Caco-2 (cell line): ENCODE measurements at regions not wholly inside any gene's neighbourhood (a gene's known extent, or its start where the extent isn't known, plus 50 kb on each side); places are given as distances from the start of the nearest gene placed in this dataset.

ENCODE experiments used
- BruUV-seq: library from RNA; stranded (reverse); fragments of 400-500 nt; replicated peaks from 2 replicates; lab custom pipeline; 2021; lab: Mats Ljungman, UMichigan
- CTCF ChIA-PET: fragments of 300-600 bp; sonication (Branson Sonifier 250); formaldehyde crosslinking; loops from one replicate; lab custom pipeline; 2022; ENCODE audit warnings: antibody characterized with exemption; lab: Charles Lee
- POLR2A ChIA-PET: fragments of 300-600 bp; sonication (Branson Sonifier 250); formaldehyde crosslinking; loops from one replicate; lab custom pipeline; 2022; ENCODE audit warnings: antibody characterized with exemption; lab: Charles Lee
- DNase-seq, 2 experiments: peaks; one replicate each; pipeline versions ENCODE4 v3.0.0 to v3.0.0-alpha.2; 2020 to 2022
- H3K27me3 ChIP-seq: replicated peaks from 2 replicates; pipeline ENCODE4 v1.6.0; 2011; ENCODE audit warnings: low read length; ENCODE audit not compliant: control insufficient read depth, insufficient read depth
- H3K36me3 ChIP-seq: 2 replicates; pipeline ENCODE4 v1.5.1; 2011; ENCODE audit warnings: low read length; ENCODE audit not compliant: control insufficient read depth, insufficient read depth
- H3K4me1 ChIP-seq: fragments of 250-450 bp; sonication (Bioruptor Pico); 2 replicates; pipeline ENCODE4 v1.5.1; 2020; ENCODE audit warnings: mild to moderate bottlenecking
- H3K4me3 ChIP-seq: 2 replicates; pipeline ENCODE4 v1.5.1; 2011; ENCODE audit warnings: low read depth, mild to moderate bottlenecking, control low read depth, low read length
- H3K9me3 ChIP-seq: fragments of 250-450 bp; sonication (Bioruptor Pico); 2 replicates; pipeline ENCODE4 v1.5.1; 2020; ENCODE audit warnings: mild to moderate bottlenecking, moderate library complexity
- H3K27ac Mint-ChIP-seq: one replicate; pipeline ENCODE4 v1.8.0; 2022; ENCODE audit warnings: mixed read lengths; ENCODE audit not compliant: unreplicated experiment
- H3K27me3 Mint-ChIP-seq: one replicate; pipeline ENCODE4 v1.8.0; 2022; ENCODE audit warnings: mixed read lengths; ENCODE audit not compliant: insufficient read depth, unreplicated experiment
- H3K36me3 Mint-ChIP-seq: one replicate; pipeline ENCODE4 v1.8.0; 2022; ENCODE audit warnings: mild to moderate bottlenecking, mixed read lengths; ENCODE audit not compliant: insufficient read depth, unreplicated experiment
- H3K4me1 Mint-ChIP-seq: one replicate; pipeline ENCODE4 v1.8.0; 2022; ENCODE audit warnings: low read depth, mixed read lengths; ENCODE audit not compliant: unreplicated experiment
- H3K4me3 Mint-ChIP-seq: one replicate; pipeline ENCODE4 v1.8.0; 2022; ENCODE audit warnings: mild to moderate bottlenecking, moderate library complexity, mixed read lengths; ENCODE audit not compliant: unreplicated experiment
- H3K9me3 Mint-ChIP-seq: one replicate; pipeline ENCODE4 v1.8.0; 2022; ENCODE audit warnings: mixed read lengths; ENCODE audit not compliant: unreplicated experiment
- CTCF ChIP-seq, 2 experiments: fragments of 200-600 bp in 1 of 2; IDR thresholded peaks; 1 replicate in 1 of 2; 2 replicates in 1 of 2; pipeline versions ENCODE4 v1.5.1 to v1.8.0; 2011 to 2022; ENCODE audit warnings: antibody characterized with exemption in 1 of 2, control low read depth in 1 of 2, inconsistent platforms in 1 of 2, low read depth in 1 of 2, low read length in 1 of 2, mild to moderate bottlenecking in 1 of 2, moderate library complexity in 1 of 2; ENCODE audit not compliant: insufficient read depth in 1 of 2, severe bottlenecking in 1 of 2, unreplicated experiment in 1 of 2
- intact Hi-C: fragments of 100-400 bp; cut with micrococcal nuclease; formaldehyde crosslinking; loops from one replicate; pipeline ENCODE4 v1.10.0; 2022; ENCODE audit not compliant: unreplicated experiment

GRCh38 chr7:53719122-53719521 is 683.7 kb downstream of the POM121L12 start:
- no peak overlapping the region for H3K27ac Mint-ChIP-seq
- POLR2A ChIA-PET: no interaction called here
- Histone ChIP-seq H3K4me3 (no peak overlapping the region), H3K4me1 (no peaks in the 10 kb centered on the region), H3K9me3 (no peaks in the 10 kb centered on the region), H3K27me3 (no peaks in the 10 kb centered on the region), H3K36me3 (no peaks in the 10 kb centered on the region)
- DNase-seq: no peak
- CTCF ChIA-PET: no interaction called here
- H3K36me3 Mint-ChIP-seq: no peaks in the 10 kb centered on the region
- no peak for TF ChIP-seq CTCF (IDR thresholded peaks at IDR 0.05; ENCODE audit: insufficient read depth in 1 of 2, low read depth in 1 of 2, low read length in 1 of 2, severe bottlenecking in 1 of 2, unreplicated experiment in 1 of 2)
- BruUV-seq: no TSS peak
- H3K27me3 Mint-ChIP-seq: peaks cover 6% of the 10 kb centered on the region
- H3K4me1 Mint-ChIP-seq: no peaks in the 10 kb centered on the region
- intact Hi-C loops: no loop called here
- no peak overlapping the region for H3K4me3 Mint-ChIP-seq
- no peaks in the 10 kb centered on the region for H3K9me3 Mint-ChIP-seq

GRCh38 chr7:53740971-53741370 is 705.5 kb downstream of the POM121L12 start:
- no TSS peak for BruUV-seq
- no peaks in the 10 kb centered on the region for H3K9me3 Mint-ChIP-seq
- intact Hi-C loops: no loop called here
- no peaks in the 10 kb centered on the region for H3K4me1 ChIP-seq
- H3K4me1 Mint-ChIP-seq: no peaks in the 10 kb centered on the region
- no peak overlapping the region for H3K4me3 ChIP-seq
- H3K4me3 Mint-ChIP-seq: no peak overlapping the region
- DNase-seq: no peak
- no peak overlapping the region for H3K27ac Mint-ChIP-seq
- ChIA-PET POLR2A (no interaction called here), CTCF (no interaction called here)
- H3K27me3 Mint-ChIP-seq: peaks cover 5% of the 10 kb centered on the region
- no peak for TF ChIP-seq CTCF (IDR thresholded peaks at IDR 0.05; ENCODE audit: insufficient read depth in 1 of 2, low read depth in 1 of 2, low read length in 1 of 2, severe bottlenecking in 1 of 2, unreplicated experiment in 1 of 2)
- no peaks in the 10 kb centered on the region for H3K9me3 ChIP-seq
- no peaks in the 10 kb centered on the region for H3K36me3 ChIP-seq
- H3K27me3 ChIP-seq: no peaks in the 10 kb centered on the region
- H3K36me3 Mint-ChIP-seq: no peaks in the 10 kb centered on the region

GRCh38 chr7:53743697-53744402 is 708.4 kb downstream of the POM121L12 start:
- no peak for DNase-seq
- intact Hi-C loops: no loop called here
- no TSS peak for BruUV-seq
- H3K36me3 Mint-ChIP-seq: no peaks in the 10 kb centered on the region
- no peaks in the 10 kb centered on the region for H3K4me1 ChIP-seq
- H3K9me3 Mint-ChIP-seq: no peaks in the 10 kb centered on the region
- no peaks in the 10 kb centered on the region for H3K4me1 Mint-ChIP-seq
- no peaks in the 10 kb centered on the region for H3K36me3 ChIP-seq
- H3K27ac Mint-ChIP-seq: no peak overlapping the region
- no peak overlapping the region for H3K4me3 Mint-ChIP-seq
- POLR2A ChIA-PET: no interaction called here
- no peak for TF ChIP-seq CTCF (IDR thresholded peaks at IDR 0.05; ENCODE audit: insufficient read depth in 1 of 2, low read depth in 1 of 2, low read length in 1 of 2, severe bottlenecking in 1 of 2, unreplicated experiment in 1 of 2)
- peaks cover 5% of the 10 kb centered on the region for H3K27me3 Mint-ChIP-seq
- no peaks in the 10 kb centered on the region for H3K27me3 ChIP-seq
- H3K4me3 ChIP-seq: no peak overlapping the region
- CTCF ChIA-PET: no interaction called here
- no peaks in the 10 kb centered on the region for H3K9me3 ChIP-seq
